ENCODE measurements at regions not wholly inside any gene's neighbourhood (a gene's known extent, or its start where the extent isn't known, plus 50 kb on each side); places are given as distances from the start of the nearest gene placed in this dataset.
A peak's percentile ranks its signal among the peaks of the same experiment; 100 is the strongest.
"Not testable (repeated sequence)": the region's sequence is repeated elsewhere in the genome, so short reads cannot be mapped to it uniquely, and the experiment has no call there.

DNA sequence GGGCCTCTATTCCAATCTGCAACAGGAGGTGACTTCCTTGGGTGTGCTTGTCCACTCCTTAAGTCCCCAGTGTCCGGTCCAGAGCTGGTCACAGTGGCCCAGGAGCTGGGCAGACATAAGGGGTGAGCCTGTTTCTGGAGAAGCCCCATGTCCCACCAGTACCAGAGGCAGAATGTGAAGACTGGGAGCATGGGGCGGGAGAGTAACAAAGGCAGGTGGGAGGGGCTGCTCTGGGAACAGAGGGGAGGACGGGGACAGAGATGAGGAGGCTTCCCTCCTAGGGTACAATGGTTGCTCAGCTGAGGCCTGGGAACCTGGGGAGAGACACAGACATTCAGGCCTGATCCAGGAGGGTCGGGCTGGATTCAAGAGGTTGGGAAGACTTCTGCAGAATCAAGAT is 323.3 kb upstream of the TNRC6C start:
- Mint-ChIP-seq H3K27me3 (peaks cover 4% of the 10 kb centered on the region), H3K4me3 (no peak overlapping the region), H3K4me1 (peaks cover 0 to 2% (median 0%) of the 10 kb centered on the region in 4 donors), H3K9me3 (peaks cover 0 to 1% (median 0%) of the 10 kb centered on the region in 7 donors), H3K36me3 (no peaks in the 10 kb centered on the region), H3K27ac (no peak overlapping the region)
- Histone ChIP-seq H3K27ac (ENCODE audit: insufficient read depth, low read length, poor library complexity, severe bottlenecking) (no peak overlapping the region), H3K4me3 (ENCODE audit: low read depth, low read length) (no peak overlapping the region), H3K4me1 (ENCODE audit: control insufficient read depth, insufficient read depth, low read length, poor library complexity, severe bottlenecking) (no peaks in the 10 kb centered on the region), H3K36me3 (ENCODE audit: control insufficient read depth, insufficient read depth, low read length) (no peaks in the 10 kb centered on the region), H3K9me3 (ENCODE audit: control insufficient read depth in 2 of 2, low read length in 2 of 2) (no peaks in the 10 kb centered on the region), H3K27me3 (ENCODE audit: control insufficient read depth, insufficient read depth, low read length) (peaks cover 2% of the 10 kb centered on the region)
- ATAC-seq (ENCODE audit: low read depth in 2 of 2) (no peak), DNase-seq (no peak)

DNA sequence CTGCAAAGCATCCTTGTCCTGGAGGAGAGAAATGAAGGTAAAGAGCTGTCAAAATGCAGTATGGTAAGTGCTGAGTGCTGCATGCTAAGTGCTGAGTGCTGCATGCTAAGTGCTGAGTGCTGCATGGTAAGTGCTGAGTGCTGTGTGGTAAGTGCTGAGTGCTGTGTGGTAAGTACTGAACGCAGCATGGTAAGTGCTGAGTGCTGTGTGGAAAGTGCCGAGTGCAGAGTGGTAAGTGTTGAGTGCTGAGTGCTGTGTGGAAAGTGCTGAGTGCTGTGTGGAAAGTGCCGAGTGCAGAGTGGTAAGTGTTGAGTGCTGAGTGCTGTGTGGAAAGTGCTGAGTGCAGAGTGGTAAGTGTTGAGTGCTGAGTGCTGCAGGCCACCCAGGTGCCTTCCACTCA is 322.7 kb upstream of the TNRC6C start:
- DNase-seq; ATAC-seq (ENCODE audit: low read depth in 2 of 2); H3K4me3 ChIP-seq (ENCODE audit: low read depth, low read length); H3K9me3 ChIP-seq (ENCODE audit: control insufficient read depth in 2 of 2, low read length in 2 of 2); H3K4me3 Mint-ChIP-seq; H3K9me3 Mint-ChIP-seq; H3K27me3 Mint-ChIP-seq; H3K27me3 ChIP-seq (ENCODE audit: control insufficient read depth, insufficient read depth, low read length); H3K4me1 ChIP-seq (ENCODE audit: control insufficient read depth, insufficient read depth, low read length, poor library complexity, severe bottlenecking); H3K27ac ChIP-seq (ENCODE audit: insufficient read depth, low read length, poor library complexity, severe bottlenecking); H3K36me3 Mint-ChIP-seq; H3K36me3 ChIP-seq (ENCODE audit: control insufficient read depth, insufficient read depth, low read length); H3K4me1 Mint-ChIP-seq: not testable (repeated sequence)
- peak overlapping the region in 1 of 3 donors; percentile 42 for H3K27ac Mint-ChIP-seq

DNA sequence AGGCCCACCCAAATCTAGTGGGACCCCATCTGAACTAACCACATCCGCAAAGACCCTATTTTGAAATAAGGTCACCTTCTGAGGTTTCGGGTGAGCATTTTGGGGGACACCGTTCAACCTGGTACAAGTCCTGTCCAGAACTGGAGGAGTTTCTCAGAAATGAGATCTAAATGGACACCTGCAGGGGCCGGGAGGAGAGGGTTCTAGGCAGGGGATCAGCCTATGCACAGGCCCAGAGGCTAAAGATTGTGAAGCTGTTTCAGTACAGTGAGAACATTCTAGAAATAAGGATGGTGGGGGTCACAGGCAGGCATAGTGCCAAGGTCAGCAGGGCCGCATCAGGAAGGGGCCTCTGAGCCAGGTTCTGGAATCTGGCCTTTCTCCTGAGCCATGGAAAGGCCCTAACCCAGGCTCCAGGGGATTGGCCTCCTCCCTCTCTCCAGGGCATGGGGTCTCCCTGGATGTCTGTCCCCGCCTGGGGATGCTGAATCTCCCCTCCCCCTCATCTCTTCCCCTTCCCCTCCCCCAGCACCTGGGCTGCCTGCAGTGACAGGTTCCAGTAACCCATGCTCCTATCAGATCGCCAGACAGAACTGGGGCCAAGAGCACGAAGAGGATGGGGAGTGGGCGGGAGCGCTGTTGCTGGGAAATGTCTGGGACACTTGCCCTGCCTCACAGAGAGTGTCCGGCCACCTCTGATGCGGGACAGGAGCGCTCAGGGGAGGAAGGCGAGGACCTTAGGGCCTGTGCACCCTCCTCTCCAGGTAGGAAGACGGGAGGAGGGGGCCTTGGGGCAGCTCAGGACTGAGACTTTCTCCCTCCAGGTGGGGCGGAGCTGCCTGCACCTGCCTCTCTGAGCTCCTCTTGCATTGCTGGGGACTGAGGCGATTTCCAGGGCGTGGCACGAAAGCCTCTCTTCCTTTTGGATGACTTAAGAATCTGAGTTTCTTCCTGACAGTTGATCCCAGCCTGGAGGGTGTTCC is 321.4 kb upstream of the TNRC6C start:
- H3K27me3 ChIP-seq (ENCODE audit: control insufficient read depth, insufficient read depth, low read length) = peaks cover 2% of the 10 kb centered on the region
- H3K4me3 ChIP-seq (ENCODE audit: low read depth, low read length) = no peak overlapping the region
- H3K9me3 Mint-ChIP-seq = peaks cover 0 to 1% (median 0%) of the 10 kb centered on the region in 7 donors
- no peak overlapping the region for H3K4me3 Mint-ChIP-seq
- no peaks in the 10 kb centered on the region for H3K36me3 Mint-ChIP-seq
- ATAC-seq (ENCODE audit: low read depth in 2 of 2) (no peak), DNase-seq (no peak)
- no peaks in the 10 kb centered on the region for H3K9me3 ChIP-seq (ENCODE audit: control insufficient read depth in 2 of 2, low read length in 2 of 2)
- H3K27ac Mint-ChIP-seq = no peak overlapping the region
- H3K36me3 ChIP-seq (ENCODE audit: control insufficient read depth, insufficient read depth, low read length) = no peaks in the 10 kb centered on the region
- no peak overlapping the region for H3K27ac ChIP-seq (ENCODE audit: insufficient read depth, low read length, poor library complexity, severe bottlenecking)
- H3K4me1 Mint-ChIP-seq = peaks cover 0 to 6% (median 0%) of the 10 kb centered on the region in 4 donors
- no peaks in the 10 kb centered on the region for H3K4me1 ChIP-seq (ENCODE audit: control insufficient read depth, insufficient read depth, low read length, poor library complexity, severe bottlenecking)
- peaks cover 7% of the 10 kb centered on the region for H3K27me3 Mint-ChIP-seq

DNA sequence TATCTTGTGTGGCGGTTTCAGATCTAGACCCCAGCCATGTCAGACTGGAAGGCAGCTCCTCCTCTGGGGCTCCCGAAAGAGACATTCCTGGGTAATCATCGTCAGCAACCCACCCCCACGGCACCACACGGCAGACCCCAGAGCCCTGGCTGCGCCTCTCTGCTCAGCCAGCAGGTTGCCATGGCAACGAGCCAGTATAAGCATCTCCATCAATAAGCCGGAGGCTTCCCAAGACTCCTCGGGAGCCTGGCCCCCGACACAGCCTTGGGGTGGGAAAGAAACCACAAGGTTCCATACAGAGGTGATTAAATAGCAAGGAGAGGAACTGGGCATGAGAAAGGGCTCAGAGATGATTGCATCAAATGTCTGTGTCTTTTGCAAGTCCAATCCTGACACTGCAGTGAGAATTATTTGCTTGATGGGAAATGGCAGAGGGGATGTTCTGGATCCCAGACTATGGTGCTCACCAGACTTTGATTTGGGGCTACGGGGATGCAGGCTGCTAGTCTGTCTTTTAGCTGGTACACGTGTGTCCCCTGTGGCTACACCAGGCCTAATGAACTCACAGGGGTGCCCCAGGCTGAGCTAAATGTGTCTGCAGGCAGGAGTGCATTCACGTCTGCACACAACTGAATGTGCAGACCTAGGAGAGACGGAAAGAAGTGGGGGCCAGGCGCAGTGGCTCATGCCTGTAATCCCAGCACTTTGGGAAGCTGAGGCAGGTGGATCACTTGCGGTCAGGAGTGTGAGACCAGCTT is 320.5 kb upstream of the TNRC6C start:
- no peak for ATAC-seq (ENCODE audit: low read depth in 2 of 2)
- Histone ChIP-seq H3K27me3 (ENCODE audit: control insufficient read depth, insufficient read depth, low read length) (peaks cover 2% of the 10 kb centered on the region), H3K9me3 (ENCODE audit: control insufficient read depth in 2 of 2, low read length in 2 of 2) (no peaks in the 10 kb centered on the region), H3K27ac (ENCODE audit: insufficient read depth, low read length, poor library complexity, severe bottlenecking) (no peak overlapping the region), H3K4me1 (ENCODE audit: control insufficient read depth, insufficient read depth, low read length, poor library complexity, severe bottlenecking) (no peaks in the 10 kb centered on the region), H3K4me3 (ENCODE audit: low read depth, low read length) (no peak overlapping the region), H3K36me3 (ENCODE audit: control insufficient read depth, insufficient read depth, low read length) (no peaks in the 10 kb centered on the region)
- Mint-ChIP-seq H3K4me1 (peaks cover 0 to 6% (median 0%) of the 10 kb centered on the region in 4 donors), H3K4me3 (no peak overlapping the region), H3K27me3 (peaks cover 7% of the 10 kb centered on the region), H3K36me3 (no peaks in the 10 kb centered on the region), H3K9me3 (peaks cover 0 to 1% (median 0%) of the 10 kb centered on the region in 7 donors), H3K27ac (no peak overlapping the region)
- DNase-seq = no peak

DNA sequence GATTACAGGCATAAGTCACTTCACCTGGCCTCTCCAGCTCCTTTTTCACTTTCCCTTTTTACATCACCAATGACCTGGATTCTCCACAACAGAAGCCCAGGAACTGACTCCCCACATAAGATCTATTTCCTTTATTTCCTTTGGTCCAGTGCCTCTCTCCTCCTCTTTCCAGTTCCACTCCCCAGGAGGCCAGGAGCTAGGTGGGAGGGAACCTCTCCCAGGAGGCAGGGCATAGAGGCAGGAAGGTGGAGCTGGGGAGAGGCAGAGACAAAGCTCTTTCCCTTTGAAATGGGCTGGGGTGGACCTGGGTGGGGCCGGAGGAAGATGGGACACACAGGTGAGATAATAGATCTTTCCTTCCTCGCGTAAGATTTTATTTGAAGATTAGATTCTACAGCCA is 318.3 kb upstream of the TNRC6C start:
- peaks cover 9% of the 10 kb centered on the region for H3K4me1 ChIP-seq (ENCODE audit: control insufficient read depth, insufficient read depth, low read length, poor library complexity, severe bottlenecking)

DNA sequence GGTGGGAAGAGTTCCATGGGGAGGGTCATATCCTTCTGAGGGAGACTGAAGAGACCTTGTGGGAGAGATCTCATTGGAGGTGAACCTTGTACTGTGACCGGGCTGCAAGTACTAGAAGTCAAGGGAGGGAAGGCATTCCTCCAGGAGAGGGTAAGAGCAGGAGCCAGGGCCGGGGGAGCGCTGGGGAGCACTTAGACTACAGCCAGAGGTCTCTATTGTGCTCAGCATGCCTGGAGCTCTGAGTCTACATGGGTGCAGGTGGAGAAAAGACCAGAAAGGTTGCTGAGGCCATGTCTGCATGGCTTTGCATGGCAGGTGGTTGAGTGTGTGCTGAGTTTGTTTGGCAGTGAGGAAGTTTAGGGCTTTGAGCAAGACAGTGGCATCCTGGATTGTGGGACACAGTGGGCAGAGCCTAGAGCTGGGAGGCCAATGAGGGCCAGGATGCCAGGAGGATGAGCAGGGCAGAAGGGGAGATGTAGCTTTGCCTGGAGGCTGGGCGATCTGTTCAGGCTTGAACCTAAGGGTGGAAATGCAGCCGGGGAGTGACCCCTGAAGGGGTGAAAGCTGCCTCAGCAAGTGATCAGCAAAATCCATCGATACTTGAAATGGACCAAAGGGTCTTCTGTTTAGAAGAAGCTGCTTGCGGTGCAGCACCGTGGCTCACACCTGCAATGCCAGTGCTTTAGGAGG is 317.4 kb upstream of the TNRC6C start:
- no peaks in the 10 kb centered on the region for H3K9me3 ChIP-seq (ENCODE audit: control insufficient read depth in 2 of 2, low read length in 2 of 2)
- Mint-ChIP-seq H3K27me3 (peaks cover 7% of the 10 kb centered on the region), H3K9me3 (peaks cover 0 to 2% (median 0%) of the 10 kb centered on the region in 7 donors), H3K4me3 (peak overlapping the region in 1 of 4 donors; percentile 71), H3K36me3 (no peaks in the 10 kb centered on the region), H3K4me1 (peaks cover 2 to 20% (median 10%) of the 10 kb centered on the region in 4 donors), H3K27ac (peak overlapping the region in 1 of 3 donors; percentile 84)
- no peak for ATAC-seq (ENCODE audit: low read depth in 2 of 2)
- no peaks in the 10 kb centered on the region for H3K36me3 ChIP-seq (ENCODE audit: control insufficient read depth, insufficient read depth, low read length)
- H3K27me3 ChIP-seq (ENCODE audit: control insufficient read depth, insufficient read depth, low read length) = peaks cover 2% of the 10 kb centered on the region
- H3K4me1 ChIP-seq (ENCODE audit: control insufficient read depth, insufficient read depth, low read length, poor library complexity, severe bottlenecking) = peaks cover 17% of the 10 kb centered on the region
- no peak for DNase-seq
- H3K27ac ChIP-seq (ENCODE audit: insufficient read depth, low read length, poor library complexity, severe bottlenecking) = no peak overlapping the region
- no peak overlapping the region for H3K4me3 ChIP-seq (ENCODE audit: low read depth, low read length)

More for the DNA sequence above, 318.3 kb upstream of the TNRC6C start:
- no peaks in the 10 kb centered on the region for H3K36me3 ChIP-seq (ENCODE audit: control insufficient read depth, insufficient read depth, low read length)
- no peak overlapping the region for H3K4me3 ChIP-seq (ENCODE audit: low read depth, low read length)
- DNase-seq = no peak
- peaks cover 2% of the 10 kb centered on the region for H3K27me3 ChIP-seq (ENCODE audit: control insufficient read depth, insufficient read depth, low read length)
- H3K9me3 Mint-ChIP-seq = peaks cover 0 to 1% (median 0%) of the 10 kb centered on the region in 7 donors
- no peak overlapping the region for H3K4me3 Mint-ChIP-seq
- no peaks in the 10 kb centered on the region for H3K36me3 Mint-ChIP-seq
- H3K9me3 ChIP-seq (ENCODE audit: control insufficient read depth in 2 of 2, low read length in 2 of 2) = no peaks in the 10 kb centered on the region
- peaks cover 7% of the 10 kb centered on the region for H3K27me3 Mint-ChIP-seq
- ATAC-seq (ENCODE audit: low read depth in 2 of 2) = no peak
- peaks cover 0 to 13% (median 6%) of the 10 kb centered on the region in 4 donors for H3K4me1 Mint-ChIP-seq
- no peak overlapping the region for H3K27ac ChIP-seq (ENCODE audit: insufficient read depth, low read length, poor library complexity, severe bottlenecking)
- H3K27ac Mint-ChIP-seq = no peak overlapping the region

DNA sequence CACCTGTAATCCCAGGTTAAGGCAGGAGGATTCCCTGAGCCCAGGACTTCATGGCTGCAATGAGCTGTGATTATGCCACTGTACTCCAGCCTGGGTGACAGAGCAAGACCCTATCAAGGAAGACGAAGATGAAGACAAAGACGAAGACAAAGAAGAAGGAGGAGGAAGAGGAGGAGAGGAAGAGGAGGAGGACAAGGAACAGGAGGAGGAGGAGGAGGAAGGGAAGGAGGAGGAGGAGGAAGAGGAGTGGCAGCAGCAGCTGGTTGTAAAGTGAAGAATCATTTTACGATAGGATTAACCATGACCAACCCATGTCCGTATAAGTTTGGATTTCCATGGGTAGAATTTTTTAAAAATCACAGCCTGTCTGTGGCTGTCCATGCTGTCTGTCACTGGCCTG is 316.8 kb upstream of the TNRC6C start:
- no peaks in the 10 kb centered on the region for H3K36me3 ChIP-seq (ENCODE audit: control insufficient read depth, insufficient read depth, low read length)
- no peak overlapping the region for H3K27ac ChIP-seq (ENCODE audit: insufficient read depth, low read length, poor library complexity, severe bottlenecking)
- no peak overlapping the region for H3K4me3 ChIP-seq (ENCODE audit: low read depth, low read length)
- H3K4me3 Mint-ChIP-seq = no peak overlapping the region
- ATAC-seq (ENCODE audit: low read depth in 2 of 2) (no peak), DNase-seq (no peak)
- H3K9me3 Mint-ChIP-seq = peaks cover 0 to 2% (median 0%) of the 10 kb centered on the region in 7 donors
- peak overlapping the region in 1 of 3 donors; percentile 84 for H3K27ac Mint-ChIP-seq
- H3K4me1 Mint-ChIP-seq = peaks cover 3 to 24% (median 12%) of the 10 kb centered on the region in 4 donors
- peaks cover 2% of the 10 kb centered on the region for H3K27me3 ChIP-seq (ENCODE audit: control insufficient read depth, insufficient read depth, low read length)
- H3K9me3 ChIP-seq (ENCODE audit: control insufficient read depth in 2 of 2, low read length in 2 of 2) = no peaks in the 10 kb centered on the region
- no peaks in the 10 kb centered on the region for H3K36me3 Mint-ChIP-seq
- H3K4me1 ChIP-seq (ENCODE audit: control insufficient read depth, insufficient read depth, low read length, poor library complexity, severe bottlenecking) = peaks cover 20% of the 10 kb centered on the region
- peaks cover 7% of the 10 kb centered on the region for H3K27me3 Mint-ChIP-seq
